ENCODE measurements at regions not wholly inside any gene's neighbourhood (a gene's known extent, or its start where the extent isn't known, plus 50 kb on each side); places are given as distances from the start of the nearest gene placed in this dataset.

GRCh38 chr7:27362026-27362425, 119.4 kb downstream of the EVX1 start:
- POLR2A ChIA-PET, result no interaction called here

GRCh38 chr7:27364344-27364758, 121.7 kb downstream of the EVX1 start:
- CTCF ChIA-PET, result no interaction called here
- Histone ChIP-seq H3K9me3 (ENCODE audit: control insufficient read depth, insufficient read depth, low read depth, low read length) (no peaks in the 10 kb centered on the region), H3K36me3 (ENCODE audit: control insufficient read depth, insufficient read depth, low read length) (no peaks in the 10 kb centered on the region), H3K4me1 (ENCODE audit: control insufficient read depth, insufficient read depth, low read length) (no peaks in the 10 kb centered on the region), H3K4me3 (ENCODE audit: low read depth in 2 of 2, low read length in 2 of 2) (no peak overlapping the region), H3K27me3 (ENCODE audit: control insufficient read depth, insufficient read depth, low read length) (no peaks in the 10 kb centered on the region), H3K27ac (ENCODE audit: low read length) (peak overlapping the region; percentile 5; the same call in 1 of the 2 replicates)
- intact Hi-C loops (cut with micrococcal nuclease; ENCODE audit: unreplicated experiment), result no loop called here
- BruUV-seq (replicated peaks), result no TSS peak
- TF ChIP-seq REST (IDR thresholded peaks at IDR 0.05; ENCODE audit: insufficient read depth in 1 of 2, low read depth in 2 of 2, low read length in 1 of 2) (no peak), TCF7L2 (IDR thresholded peaks at IDR 0.05; ENCODE audit: low read depth, low read length) (no peak), CTCF (IDR thresholded peaks at IDR 0.05) (no peak), POLR2AphosphoS5 (IDR thresholded peaks at IDR 0.05; ENCODE audit: low read depth, low read length) (no peak), SIN3A (IDR thresholded peaks at IDR 0.05; ENCODE audit: borderline replicate concordance, insufficient read depth, low read depth, low read length) (no peak)
- DNase-seq (ENCODE audit: low read depth, low spot score) (no peak), ATAC-seq (peak; percentile 26; the same call in 1 of the 2 replicates)
- in situ Hi-C loops (cut with HindIII; ENCODE audit: low pct_unique_long_range_greater_than_20kb, low sequenced_read_pairs), result no loop called here
- POLR2A ChIA-PET, result no interaction called here

More at GRCh38 chr7:27362026-27362425, 119.4 kb downstream of the EVX1 start:
- no peaks in the 10 kb centered on the region for H3K36me3 ChIP-seq (ENCODE audit: control insufficient read depth, insufficient read depth, low read length)
- no peak for ATAC-seq
- BruUV-seq (replicated peaks), result no TSS peak
- intact Hi-C loops (cut with micrococcal nuclease; ENCODE audit: unreplicated experiment), result no loop called here
- H3K9me3 ChIP-seq (ENCODE audit: control insufficient read depth, insufficient read depth, low read depth, low read length), result no peaks in the 10 kb centered on the region
- no peak overlapping the region; the same call in 1 of the 2 replicates for H3K27ac ChIP-seq (ENCODE audit: low read length)
- CTCF ChIA-PET, result no interaction called here
- no peak overlapping the region for H3K4me3 ChIP-seq (ENCODE audit: low read depth in 2 of 2, low read length in 2 of 2)
- no peaks in the 10 kb centered on the region for H3K27me3 ChIP-seq (ENCODE audit: control insufficient read depth, insufficient read depth, low read length)
- H3K4me1 ChIP-seq (ENCODE audit: control insufficient read depth, insufficient read depth, low read length), result no peaks in the 10 kb centered on the region
- in situ Hi-C loops (cut with HindIII; ENCODE audit: low pct_unique_long_range_greater_than_20kb, low sequenced_read_pairs), result no loop called here
- TF ChIP-seq REST (IDR thresholded peaks at IDR 0.05; ENCODE audit: insufficient read depth in 1 of 2, low read depth in 2 of 2, low read length in 1 of 2), result no peak
- TF ChIP-seq TCF7L2 (IDR thresholded peaks at IDR 0.05; ENCODE audit: low read depth, low read length), result no peak
- TF ChIP-seq SIN3A (IDR thresholded peaks at IDR 0.05; ENCODE audit: borderline replicate concordance, insufficient read depth, low read depth, low read length), result no peak
- TF ChIP-seq POLR2AphosphoS5 (IDR thresholded peaks at IDR 0.05; ENCODE audit: low read depth, low read length), result no peak
- TF ChIP-seq CTCF (IDR thresholded peaks at IDR 0.05), result no peak
- DNase-seq (ENCODE audit: low read depth, low spot score), result no peak
